Adrenal gland (tissue), 9 donors: ENCODE measurements at regions not wholly inside any gene's neighbourhood (a gene's known extent, or its start where the extent isn't known, plus 50 kb on each side); places are given as distances from the start of the nearest gene placed in this dataset.

Experiments used
- DNase-seq, 7 donors: peaks; one replicate each; pipeline ENCODE4 v3.0.0-alpha.2; 2019 to 2020
- H3K27ac ChIP-seq, 5 donors: fragments of 200-600 bp; sonication (generic) in 4 of 5; 1 replicate in 3 of 5; 2 replicates in 2 of 5; pipeline versions ENCODE4 v1.5.1 to v1.8.0; 2016 to 2020; ENCODE audit warnings: mild to moderate bottlenecking in 1 of 5
- H3K27me3 ChIP-seq: fragments of 200-600 bp; 2 replicates; pipeline ENCODE4 v1.8.0; 2021
- H3K36me3 ChIP-seq, 2 donors: fragments of 200-600 bp; replicated peaks in 1 of 2; 1 replicate in 1 of 2; 2 replicates in 1 of 2; pipeline versions ENCODE4 v1.5.1 to v1.8.0; 2018 to 2022
- H3K4me1 ChIP-seq, 2 donors: fragments of 200-600 bp; replicated peaks in 1 of 2; 1 replicate in 1 of 2; 2 replicates in 1 of 2; pipeline versions ENCODE4 v1.5.1 to v1.8.0; 2018 to 2021
- H3K4me3 ChIP-seq, 4 donors: fragments of 200-600 bp; sonication (generic) in 3 of 4; one replicate each; pipeline ENCODE4 v1.5.1; 2016 to 2018
- H3K9me3 ChIP-seq, 3 donors: fragments of 200-600 bp; sonication (generic) in 1 of 3; replicated peaks in 1 of 3; 1 replicate in 2 of 3; 2 replicates in 1 of 3; pipeline versions ENCODE4 v1.5.1 to v1.8.0; 2016 to 2021
- CTCF ChIP-seq, 6 experiments: fragments of 450-650 bp in 4 of 6; fragments of 200-600 bp in 2 of 6; sonication (generic) in 1 of 6; IDR thresholded peaks; 1 replicate in 5 of 6; 2 replicates in 1 of 6; pipeline versions ENCODE4 v1.5.1 to v1.8.0; 2016 to 2021; ENCODE audit warnings: antibody characterized with exemption in 6 of 6, mild to moderate bottlenecking in 2 of 6, moderate library complexity in 1 of 6
- POLR2A ChIP-seq, 2 donors: fragments of 450-650 bp; IDR thresholded peaks; one replicate each; pipeline ENCODE4 v1.6.1; 2017; ENCODE audit warnings: antibody characterized with exemption in 2 of 2, mild to moderate bottlenecking in 2 of 2, moderate library complexity in 1 of 2
- WGBS, 4 donors: extraction: QIAGEN DNeasy Blood & Tissue Kit in 2 of 4; methylation state at CpG; one replicate each; pipeline versions ENCODE4 v1.1.5 to v1.1.7; 2013 to 2017; 5-methylcytosine and 5-hydroxymethylcytosine counted together
- intact Hi-C, 2 donors: fragments of 100-400 bp; cut with DNase I; formaldehyde crosslinking; loops; one replicate each; pipeline versions ENCODE4 v1.14.1 to v1.15.0; 2022 to 2023
- donor health status: healthy with polysubstance abuse.
- donor health status: Bipolar disorder and iron deficiency.
- donor health status: DM: yes; HTN: yes; CAD: no.
- donor health status: DM: no; HTN: no; CAD: no.
- donor health status: DM: no; HTN: no; CAD: no.

GRCh38 chr7:49703337-49703736 lies 70.1 kb upstream of the VWC2 start:
- no peaks in the 10 kb centered on the region for H3K36me3 ChIP-seq
- no peak for TF ChIP-seq CTCF (IDR thresholded peaks at IDR 0.05)
- no peak for TF ChIP-seq POLR2A (IDR thresholded peaks at IDR 0.05)
- no peaks in the 10 kb centered on the region for H3K4me1 ChIP-seq
- H3K4me3 ChIP-seq: no peak overlapping the region
- H3K27me3 ChIP-seq: no peaks in the 10 kb centered on the region
- no peaks in the 10 kb centered on the region for H3K9me3 ChIP-seq
- no peak overlapping the region for H3K27ac ChIP-seq
- no peak for DNase-seq
- intact Hi-C loops: no loop called here
- 59 to 70% (median 64%) methylated on average over 4 of the region's 4 CpGs for WGBS, 4 donors

- Histone ChIP-seq H3K27me3 (no peaks in the 10 kb centered on the region), H3K36me3 (no peaks in the 10 kb centered on the region), H3K4me1 (no peaks in the 10 kb centered on the region), H3K9me3 (no peaks in the 10 kb centered on the region), H3K27ac (no peak overlapping the region), H3K4me3 (no peak overlapping the region)
- intact Hi-C loops: no loop called here
- 76 to 88% (median 82%) methylated on average over 3 of the region's 3 CpGs for WGBS, 4 donors
- no peak for DNase-seq
- TF ChIP-seq CTCF (IDR thresholded peaks at IDR 0.05) (no peak), POLR2A (IDR thresholded peaks at IDR 0.05) (no peak)
These were observed 69.6 kb upstream of the VWC2 start for GRCh38 chr7:49703881-49704280.

GRCh38 chr7:49706106-49706505 lies 67.3 kb upstream of the VWC2 start:
- TF ChIP-seq POLR2A (IDR thresholded peaks at IDR 0.05) (no peak), CTCF (IDR thresholded peaks at IDR 0.05) (no peak)
- H3K27me3 ChIP-seq: no peaks in the 10 kb centered on the region
- 61 to 70% (median 63%) methylated on average over 5 of the region's 5 CpGs for WGBS, 4 donors
- H3K4me1 ChIP-seq: no peaks in the 10 kb centered on the region
- DNase-seq: no peak
- no peak overlapping the region for H3K4me3 ChIP-seq
- no peaks in the 10 kb centered on the region for H3K36me3 ChIP-seq
- no peak overlapping the region for H3K27ac ChIP-seq
- intact Hi-C loops: no loop called here
- no peaks in the 10 kb centered on the region for H3K9me3 ChIP-seq

GRCh38 chr7:49707891-49708290 lies 65.5 kb upstream of the VWC2 start:
- Histone ChIP-seq H3K4me1 (no peaks in the 10 kb centered on the region), H3K36me3 (no peaks in the 10 kb centered on the region)
- intact Hi-C loops: no loop called here

More at GRCh38 chr7:49707891-49708290, 65.5 kb upstream of the VWC2 start:
- 80 to 92% (median 88%) methylated on average over 3 of the region's 3 CpGs for WGBS, 4 donors
- H3K27ac ChIP-seq: no peak overlapping the region
- no peaks in the 10 kb centered on the region for H3K9me3 ChIP-seq
- DNase-seq: no peak
- no peak overlapping the region for H3K4me3 ChIP-seq
- no peak for TF ChIP-seq CTCF (IDR thresholded peaks at IDR 0.05)
- TF ChIP-seq POLR2A (IDR thresholded peaks at IDR 0.05): no peak
- H3K27me3 ChIP-seq: no peaks in the 10 kb centered on the region
